ENCODE measurements at regions not wholly inside any gene's neighbourhood (a gene's known extent, or its start where the extent isn't known, plus 50 kb on each side); places are given as distances from the start of the nearest gene placed in this dataset.
"Not testable (repeated sequence)": the region's sequence is repeated elsewhere in the genome, so short reads cannot be mapped to it uniquely, and the experiment has no call there.

DNA sequence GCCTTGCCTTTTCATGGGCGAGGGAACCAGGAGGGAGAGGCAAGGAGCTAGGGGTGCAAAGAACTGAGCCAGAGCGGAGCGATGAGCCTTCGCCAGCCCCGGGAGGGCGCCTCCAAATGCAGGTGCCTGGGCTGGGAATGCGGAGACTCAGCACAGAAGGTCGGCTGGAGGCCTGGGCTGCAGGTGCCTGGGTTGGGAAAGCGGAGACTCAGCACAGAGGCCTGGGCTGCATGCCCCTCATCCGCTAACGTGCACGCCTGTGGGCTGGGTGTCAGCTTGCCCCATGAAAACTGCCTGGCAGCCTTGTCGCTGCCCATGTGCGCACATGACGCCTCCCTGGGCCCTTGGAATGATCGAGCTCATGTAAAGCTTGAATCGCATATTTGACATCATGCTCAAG, 51.8 kb downstream of the POM121L12 start:
- H3K27ac ChIP-seq = no peak overlapping the region
- no peak for DNase-seq (ENCODE audit: low read depth, low spot score)

GRCh38 chr7:53094191-53094590, 58.8 kb downstream of the POM121L12 start:
- DNase-seq (ENCODE audit: low read depth, low spot score) = no peak
- H3K27ac ChIP-seq = no peak overlapping the region

- no peak overlapping the region for H3K27ac ChIP-seq
- no peak for DNase-seq (ENCODE audit: low read depth, low spot score)
Measured at GRCh38 chr7:53094827-53095226, 59.4 kb downstream of the POM121L12 start.

DNA sequence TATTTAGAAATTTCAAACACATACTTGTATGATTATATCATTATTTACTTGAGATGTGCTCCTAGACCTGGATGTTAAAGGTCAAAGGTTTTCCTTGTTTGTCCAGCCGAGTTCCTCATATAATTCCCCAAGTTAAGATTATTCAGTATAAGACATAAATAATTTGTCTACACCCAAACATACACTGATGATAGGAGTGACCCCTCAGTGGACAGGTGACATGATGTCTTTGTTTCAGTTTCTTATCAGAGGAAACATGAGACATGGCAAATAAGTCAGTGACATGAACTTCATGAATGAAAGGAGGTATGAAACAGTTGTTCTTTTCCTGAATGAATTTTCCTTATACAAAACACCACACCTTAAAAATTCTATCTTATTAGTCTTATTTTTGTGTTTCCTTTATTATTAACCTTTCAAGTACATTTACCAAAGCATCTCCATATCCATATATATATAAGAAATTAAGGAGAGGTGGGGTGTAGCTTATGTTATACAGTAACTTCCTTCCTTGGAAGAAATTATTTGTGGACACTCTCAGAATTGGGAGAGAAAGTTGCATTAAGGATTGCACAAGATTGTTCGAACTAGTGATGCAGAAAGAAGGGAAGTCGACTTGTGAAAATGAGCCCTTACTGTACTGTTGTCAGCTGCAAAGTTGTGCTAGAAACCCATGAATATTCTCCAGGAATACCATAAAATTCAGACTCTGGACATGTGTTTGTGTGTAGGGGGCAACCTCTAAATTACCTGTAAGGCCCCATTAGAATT, 60.5 kb downstream of the POM121L12 start:
- no peak overlapping the region for H3K27ac ChIP-seq
- no peak for DNase-seq (ENCODE audit: low read depth, low spot score)

DNA sequence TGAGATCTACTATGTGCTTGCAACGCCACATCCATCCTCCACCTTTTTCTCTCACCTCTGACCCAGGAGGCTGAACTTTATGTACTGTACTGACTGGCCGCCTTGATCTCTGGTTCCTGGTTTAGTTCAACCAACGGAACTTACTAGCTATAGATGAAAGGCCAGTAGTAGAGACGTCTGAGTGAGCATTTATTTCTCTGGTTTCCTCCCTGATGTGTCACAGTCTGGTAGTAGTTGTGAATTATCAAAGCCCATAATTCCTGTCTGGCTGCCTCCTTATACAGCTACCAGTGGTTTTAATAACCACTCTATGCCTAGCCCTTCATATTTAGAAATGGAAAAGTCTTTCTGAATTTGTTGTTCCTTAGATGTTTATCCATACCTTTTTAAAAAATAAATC, 64.7 kb downstream of the POM121L12 start:
- H3K27ac ChIP-seq = no peak overlapping the region
- DNase-seq (ENCODE audit: low read depth, low spot score) = no peak

DNA sequence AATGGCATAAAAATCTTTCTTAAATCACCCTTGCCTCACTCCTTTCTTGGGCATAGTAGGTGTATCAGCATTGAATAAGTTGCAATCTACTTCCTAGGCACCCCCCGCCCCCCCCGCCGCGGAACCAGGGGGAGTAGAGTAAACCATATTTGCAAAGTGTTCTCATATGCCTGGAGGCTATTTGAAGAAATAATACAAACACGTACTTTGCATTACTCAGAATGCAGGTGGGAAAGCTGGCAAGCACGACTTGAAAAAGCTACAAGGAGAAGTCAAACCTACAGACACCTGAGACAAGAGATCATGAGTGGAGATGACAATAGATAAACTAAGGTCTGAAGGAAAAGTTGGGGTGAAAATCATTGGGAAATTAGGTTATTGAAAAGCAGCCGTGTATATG, 65.6 kb downstream of the POM121L12 start:
- no peak for DNase-seq (ENCODE audit: low read depth, low spot score)
- no peak overlapping the region for H3K27ac ChIP-seq

DNA sequence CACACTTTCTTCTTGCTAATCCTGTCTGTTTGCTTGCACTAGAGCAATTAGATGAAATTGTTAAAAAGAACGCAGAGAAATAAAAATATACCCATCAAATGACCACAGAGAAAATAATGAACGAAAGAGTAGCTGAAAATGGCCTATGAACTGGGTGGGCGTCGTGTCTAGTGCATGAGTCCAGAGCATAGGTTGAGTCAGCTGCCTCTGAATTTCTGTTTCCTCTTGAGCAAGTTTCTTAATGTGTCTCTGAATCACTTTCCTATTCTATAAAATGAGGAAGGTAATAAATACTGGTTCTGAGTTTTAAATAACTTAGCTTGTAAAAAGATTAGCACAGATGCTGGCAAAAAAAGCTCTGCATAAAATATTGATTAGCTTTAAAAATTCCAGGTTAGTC, 75.0 kb downstream of the POM121L12 start:
- H3K27ac ChIP-seq = no peak overlapping the region
- no peak for DNase-seq (ENCODE audit: low read depth, low spot score)

DNA sequence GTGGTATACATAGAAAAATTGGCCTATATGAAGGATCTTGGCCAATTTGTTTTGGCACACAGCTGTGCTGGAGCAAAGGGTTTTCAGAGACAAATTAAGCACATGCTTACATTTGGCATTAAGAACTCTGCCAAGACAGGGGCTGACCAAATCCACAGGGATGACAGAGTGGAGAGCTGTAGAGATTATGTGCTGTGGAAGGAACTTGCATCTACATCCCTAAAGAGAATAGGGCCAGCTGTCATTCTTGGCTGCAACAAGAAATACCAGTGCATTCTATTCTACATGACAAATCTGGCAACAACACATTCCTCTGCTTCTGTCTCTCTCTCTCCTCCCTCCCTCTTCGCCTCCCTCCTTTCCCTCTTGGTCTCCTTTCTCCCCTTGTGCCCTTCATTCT, 75.6 kb downstream of the POM121L12 start:
- no peak overlapping the region for H3K27ac ChIP-seq

GRCh38 chr7:53113424-53113823, 78.0 kb downstream of the POM121L12 start:
- no peak overlapping the region for H3K27ac ChIP-seq
- no peak for DNase-seq (ENCODE audit: low read depth, low spot score)

More for the DNA sequence above, 75.6 kb downstream of the POM121L12 start:
- DNase-seq (ENCODE audit: low read depth, low spot score) = no peak

GRCh38 chr7:53119514-53119941, 84.1 kb downstream of the POM121L12 start:
- no peak overlapping the region for H3K27ac ChIP-seq
- no peak for DNase-seq (ENCODE audit: low read depth, low spot score)

- no peak overlapping the region for H3K27ac ChIP-seq
- DNase-seq (ENCODE audit: low read depth, low spot score) = no peak
Measured at GRCh38 chr7:53121374-53121773, 85.9 kb downstream of the POM121L12 start.

DNA sequence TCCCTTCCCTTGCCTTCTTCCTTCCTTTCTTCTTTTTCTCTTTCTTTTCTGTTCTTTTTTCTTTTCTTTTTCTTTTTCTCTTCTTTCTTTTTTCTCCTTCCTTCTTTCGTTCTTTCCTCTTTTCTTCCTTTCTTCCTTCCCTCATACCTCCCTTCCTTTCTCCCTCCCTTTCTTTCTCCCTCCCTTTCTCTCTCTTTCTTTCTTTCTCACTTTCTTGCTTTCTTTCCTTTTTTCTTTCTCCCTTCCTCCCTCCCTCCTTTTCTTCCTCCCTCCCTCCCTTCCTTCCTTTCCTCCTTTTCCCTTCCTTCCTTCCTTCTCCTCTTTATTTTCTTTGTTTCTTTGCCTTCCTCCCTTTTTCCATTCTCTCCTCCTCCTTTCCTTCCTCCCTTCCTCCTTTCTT, 96.3 kb downstream of the POM121L12 start:
- H3K27ac ChIP-seq = no peak overlapping the region
- DNase-seq (ENCODE audit: low read depth, low spot score) = no peak

DNA sequence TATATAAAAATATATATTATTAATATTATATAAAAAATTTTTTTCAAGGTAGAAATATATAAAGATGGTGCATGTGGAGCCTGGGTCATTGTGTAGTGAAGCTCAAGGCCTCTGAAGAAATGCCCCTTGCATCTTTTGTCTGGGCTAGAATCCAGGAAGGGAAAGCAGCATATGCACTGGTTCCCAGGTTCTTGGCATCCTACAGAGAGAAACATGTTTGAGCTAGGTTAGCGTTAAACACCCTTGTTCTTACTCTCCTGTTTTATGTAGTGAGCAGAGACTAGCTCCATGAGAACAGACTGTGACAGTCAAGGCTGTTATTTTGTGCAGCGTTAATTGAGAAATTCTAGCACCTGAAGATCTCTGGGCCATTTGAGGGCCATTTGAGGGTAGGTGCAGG, 116.1 kb downstream of the POM121L12 start:
- no peak for DNase-seq (ENCODE audit: low read depth, low spot score)
- H3K27ac ChIP-seq = no peak overlapping the region

GRCh38 chr7:53187184-53187583, 151.8 kb downstream of the POM121L12 start:
- not testable (repeated sequence) for DNase-seq (ENCODE audit: low read depth, low spot score); H3K27ac ChIP-seq

DNA sequence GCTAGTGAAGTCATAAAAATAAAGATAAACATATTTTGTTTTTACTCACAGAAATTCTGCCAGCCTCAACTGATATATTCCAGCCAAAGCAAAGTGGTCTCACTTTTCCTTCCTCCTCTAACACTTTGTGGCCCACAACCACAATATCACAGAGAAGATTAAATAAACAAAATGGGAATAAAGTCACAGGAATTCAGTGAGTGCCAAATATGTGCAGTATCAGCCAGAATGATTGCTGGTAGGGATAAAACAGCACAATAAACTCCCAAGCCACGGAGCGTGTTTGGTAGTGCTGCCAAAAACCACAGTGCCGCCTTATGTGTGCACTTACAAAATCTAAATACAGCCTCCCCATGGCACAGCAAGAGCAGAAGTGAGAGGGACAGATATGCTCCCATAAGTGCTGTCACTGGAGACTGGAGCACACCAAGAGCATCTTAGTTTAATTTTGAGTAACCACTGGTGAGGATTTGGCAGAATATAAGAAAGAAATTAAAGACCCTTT, 155.8 kb downstream of the POM121L12 start:
- no peak for DNase-seq (ENCODE audit: low read depth, low spot score)

GRCh38 chr7:53191836-53192443, 156.5 kb downstream of the POM121L12 start:
- no peak overlapping the region for H3K27ac ChIP-seq
- DNase-seq (ENCODE audit: low read depth, low spot score) = no peak

More for the DNA sequence above, 155.8 kb downstream of the POM121L12 start:
- no peak overlapping the region for H3K27ac ChIP-seq

GRCh38 chr7:53205006-53205405, 169.6 kb downstream of the POM121L12 start:
- no peak overlapping the region for H3K27ac ChIP-seq
- DNase-seq (ENCODE audit: low read depth, low spot score) = no peak

DNA sequence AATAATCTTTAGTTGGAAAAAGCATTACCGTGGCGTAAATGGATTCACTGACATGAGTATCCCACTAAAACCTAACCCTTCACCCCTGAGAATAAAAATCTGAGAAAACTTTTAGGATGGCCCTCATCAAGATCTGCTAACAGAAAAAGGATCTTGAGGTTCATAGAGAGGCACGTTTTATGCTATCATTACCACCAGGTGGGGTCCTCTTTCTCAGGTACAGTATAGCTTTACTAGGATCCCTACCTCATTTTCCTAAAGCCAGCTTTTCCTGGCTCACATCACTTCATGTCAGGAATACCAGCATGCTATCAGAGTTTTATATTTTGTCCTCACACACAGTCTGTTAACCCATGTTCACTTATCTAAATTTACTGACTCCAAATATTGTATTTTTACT, 173.7 kb downstream of the POM121L12 start:
- no peak overlapping the region for H3K27ac ChIP-seq
- DNase-seq (ENCODE audit: low read depth, low spot score) = no peak

DNA sequence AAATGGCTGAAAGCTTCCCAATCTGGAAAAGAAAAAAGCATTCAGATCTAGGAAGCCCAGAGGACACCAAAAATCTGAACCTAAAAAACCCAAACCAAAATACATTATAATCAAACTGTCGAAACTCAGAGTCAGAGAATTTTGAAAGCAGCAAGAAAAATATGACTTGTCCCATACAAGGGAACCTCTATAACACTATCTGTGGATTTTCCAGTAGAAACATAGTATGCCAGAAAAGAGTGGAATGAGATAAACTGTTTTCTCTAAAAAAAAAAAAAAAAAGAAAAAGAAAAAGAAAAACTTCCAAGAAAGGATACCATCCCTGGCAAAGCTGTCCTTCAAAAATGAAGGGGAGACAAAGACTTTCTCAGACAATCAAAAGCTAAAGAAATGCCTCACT, 179.0 kb downstream of the POM121L12 start:
- no peak for DNase-seq (ENCODE audit: low read depth, low spot score)
- no peak overlapping the region for H3K27ac ChIP-seq

- no peak overlapping the region for H3K27ac ChIP-seq
- no peak for DNase-seq (ENCODE audit: low read depth, low spot score)
Measured at GRCh38 chr7:53218730-53219504, 183.5 kb downstream of the POM121L12 start.

DNA sequence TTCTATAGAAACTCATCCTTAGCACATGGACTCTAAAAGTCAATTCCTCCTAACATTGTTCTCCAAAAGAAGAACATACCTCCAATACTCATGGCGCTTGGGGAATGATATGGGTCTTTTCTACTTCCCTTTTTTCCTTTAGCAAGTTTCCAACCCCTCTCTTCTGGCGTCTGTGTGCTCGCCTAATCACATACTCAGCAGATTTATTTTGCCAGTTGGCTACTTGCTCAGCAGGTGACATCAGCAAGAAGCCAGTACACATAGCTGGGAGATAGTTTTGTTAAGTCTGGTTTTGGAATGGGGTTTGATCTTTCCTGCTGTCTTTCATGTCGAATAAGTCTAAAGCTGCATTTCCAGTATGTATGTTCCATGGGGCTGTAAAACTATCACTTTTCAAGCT, 193.8 kb downstream of the POM121L12 start:
- H3K27ac ChIP-seq = no peak overlapping the region
- DNase-seq (ENCODE audit: low read depth, low spot score) = no peak
